Ascending aorta (tissue), 2 donors: ENCODE measurements at regions not wholly inside any gene's neighbourhood (a gene's known extent, or its start where the extent isn't known, plus 50 kb on each side); places are given as distances from the start of the nearest gene placed in this dataset.

Experiments
- DNase-seq, 2 donors: peaks; one replicate each; pipeline ENCODE4 v3.0.0-alpha.2; 2019; ENCODE audit warnings: low spot score in 2 of 2
- H3K27ac ChIP-seq, 2 donors: fragments of 200-600 bp; sonication (generic); one replicate each; pipeline ENCODE4 v1.5.1; 2016 to 2017; ENCODE audit warnings: mild to moderate bottlenecking in 1 of 2
- H3K27me3 ChIP-seq: fragments of 200-600 bp; sonication (generic); one replicate; pipeline ENCODE4 v1.5.1; 2017
- H3K36me3 ChIP-seq, 2 donors: fragments of 200-600 bp; sonication (generic); one replicate each; pipeline ENCODE4 v1.5.1; 2016
- H3K4me1 ChIP-seq, 2 donors: fragments of 200-600 bp; sonication (generic); one replicate each; pipeline ENCODE4 v1.5.1; 2016 to 2017; ENCODE audit warnings: mild to moderate bottlenecking in 1 of 2
- H3K4me3 ChIP-seq, 2 donors: fragments of 200-600 bp; sonication (generic); one replicate each; pipeline ENCODE4 v1.5.1; 2016 to 2017; ENCODE audit warnings: mild to moderate bottlenecking in 1 of 2
- H3K9me3 ChIP-seq, 2 donors: fragments of 200-600 bp; sonication (generic); one replicate each; pipeline ENCODE4 v1.5.1; 2016
- CTCF ChIP-seq, 3 experiments: fragments of 200-600 bp in 2 of 3; fragments of 450-650 bp in 1 of 3; sonication (generic) in 2 of 3; IDR thresholded peaks; one replicate each; pipeline ENCODE4 v1.5.1; 2016 to 2019; ENCODE audit warnings: antibody characterized with exemption in 3 of 3, mild to moderate bottlenecking in 1 of 3, moderate library complexity in 1 of 3
- intact Hi-C: fragments of 100-400 bp; cut with DNase I; formaldehyde crosslinking; loops from one replicate; pipeline ENCODE4 v1.15.1; 2023

- Histone ChIP-seq H3K9me3 (no peaks in the 10 kb centered on the region), H3K4me1 (no peaks in the 10 kb centered on the region), H3K36me3 (no peaks in the 10 kb centered on the region), H3K4me3 (no peak overlapping the region), H3K27ac (no peak overlapping the region), H3K27me3 (no peaks in the 10 kb centered on the region)
- no peak for DNase-seq
- intact Hi-C loops = no loop called here
- TF ChIP-seq CTCF (IDR thresholded peaks at IDR 0.05) = no peak
Measured at GRCh38 chr17:72574675-72575510, 454.1 kb downstream of the SOX9 start.

GRCh38 chr17:72575542-72576233 is 454.9 kb downstream of the SOX9 start:
- intact Hi-C loops = no loop called here

GRCh38 chr17:72576289-72576759 is 455.5 kb downstream of the SOX9 start:
- Histone ChIP-seq H3K9me3 (no peaks in the 10 kb centered on the region), H3K27me3 (no peaks in the 10 kb centered on the region), H3K27ac (no peak overlapping the region), H3K4me3 (no peak overlapping the region), H3K4me1 (no peaks in the 10 kb centered on the region), H3K36me3 (no peaks in the 10 kb centered on the region)
- intact Hi-C loops = no loop called here
- DNase-seq = no peak
- TF ChIP-seq CTCF (IDR thresholded peaks at IDR 0.05) = no peak

More at GRCh38 chr17:72575542-72576233, 454.9 kb downstream of the SOX9 start:
- DNase-seq = no peak
- no peaks in the 10 kb centered on the region for H3K36me3 ChIP-seq
- H3K4me3 ChIP-seq = no peak overlapping the region
- no peaks in the 10 kb centered on the region for H3K4me1 ChIP-seq
- H3K9me3 ChIP-seq = no peaks in the 10 kb centered on the region
- TF ChIP-seq CTCF (IDR thresholded peaks at IDR 0.05) = no peak
- H3K27ac ChIP-seq = no peak overlapping the region
- H3K27me3 ChIP-seq = no peaks in the 10 kb centered on the region

GRCh38 chr17:72578817-72579470 is 458.1 kb downstream of the SOX9 start:
- Histone ChIP-seq H3K36me3 (no peaks in the 10 kb centered on the region), H3K4me3 (no peak overlapping the region), H3K9me3 (no peaks in the 10 kb centered on the region), H3K4me1 (no peaks in the 10 kb centered on the region), H3K27ac (no peak overlapping the region), H3K27me3 (no peaks in the 10 kb centered on the region)
- intact Hi-C loops = no loop called here
- TF ChIP-seq CTCF (IDR thresholded peaks at IDR 0.05) = no peak
- DNase-seq = no peak

- Histone ChIP-seq H3K4me3 (no peak overlapping the region), H3K27ac (no peak overlapping the region), H3K4me1 (no peaks in the 10 kb centered on the region), H3K36me3 (no peaks in the 10 kb centered on the region), H3K27me3 (no peaks in the 10 kb centered on the region), H3K9me3 (no peaks in the 10 kb centered on the region)
- DNase-seq = no peak
- TF ChIP-seq CTCF (IDR thresholded peaks at IDR 0.05) = no peak
- intact Hi-C loops = no loop called here
Measured at GRCh38 chr17:72579990-72580320, 459.1 kb downstream of the SOX9 start.
